K562 (cell line): ENCODE measurements at regions not wholly inside any gene's neighbourhood (a gene's known extent, or its start where the extent isn't known, plus 50 kb on each side); places are given as distances from the start of the nearest gene placed in this dataset.

ENCODE experiments used
- BRF2 ChIP-seq: IDR thresholded peaks from 3 replicates; pipeline ENCODE4 v1.6.1; 2011; ENCODE audit warnings: borderline replicate concordance, mild to moderate bottlenecking; ENCODE audit not compliant: insufficient read length, insufficient read depth
- EZH2 ChIP-seq: IDR thresholded peaks from 2 replicates; pipeline ENCODE4 v1.6.1; 2012; ENCODE audit warnings: low read depth, mild to moderate bottlenecking, inconsistent platforms, low read length, borderline replicate concordance
- FOXP1 ChIP-seq: sonication (generic); formaldehyde crosslinking; IDR thresholded peaks from 2 replicates; pipeline ENCODE4 v1.8.0; 2022; ENCODE audit warnings: mild to moderate bottlenecking, missing genetic modification reagents
- FUS ChIP-seq: fragments of 200-400 bp; formaldehyde crosslinking; optimal IDR thresholded peaks from 2 replicates; pipeline ENCODE3; 2017; ENCODE audit warnings: low read depth, low read length
- HOMEZ ChIP-seq: fragments of 250-450 bp; sonication (Bioruptor Pico); IDR thresholded peaks from 2 replicates; pipeline ENCODE4 v1.4.0; 2020; ENCODE audit warnings: mild to moderate bottlenecking, moderate library complexity
- MEIS2 ChIP-seq: fragments of 450-650 bp; IDR thresholded peaks from 2 replicates; pipeline ENCODE4 v1.6.1; 2014; ENCODE audit warnings: mild to moderate bottlenecking; ENCODE audit not compliant: partially characterized antibody
- POLR2A ChIP-seq: fragments of 450-650 bp; conservative IDR thresholded peaks from 2 replicates; pipeline ENCODE4 v1.6.1; 2016
- ZBTB43 ChIP-seq: sonication (generic); formaldehyde crosslinking; IDR thresholded peaks from 2 replicates; pipeline ENCODE4 v1.8.0; 2023; ENCODE audit warnings: mild to moderate bottlenecking, missing genetic modification reagents

- TF ChIP-seq EZH2 (no peak), MEIS2 (no peak), ZBTB43 (CRISPR knock-in tag) (no peak), HOMEZ (CRISPR knock-in tag) (no peak), FOXP1 (no peak), BRF2 (no peak), FUS (no peak), POLR2A (no peak)
Measured at GRCh38 chr5:126280846-126281245, 142.4 kb upstream of the GRAMD2B start.
